D721Med (cell line): ENCODE measurements at regions not wholly inside any gene's neighbourhood (a gene's known extent, or its start where the extent isn't known, plus 50 kb on each side); places are given as distances from the start of the nearest gene placed in this dataset.

ENCODE experiments used
- DNase-seq: peaks from one replicate; pipeline ENCODE4 v3.0.0; 2011; ENCODE audit warnings: low spot score; ENCODE audit not compliant: insufficient read length
- FAIRE-seq: peaks from 2 replicates; lab custom pipeline; 2011; peaks lifted over from hg19 to GRCh38; lab: Jason Lieb, UNC
- CTCF ChIP-seq: IDR thresholded peaks from 2 replicates; pipeline ENCODE4 v1.5.1; 2012; ENCODE audit warnings: mild to moderate bottlenecking, control low read depth; ENCODE audit not compliant: insufficient read depth; ENCODE audit errors: missing control alignments

GRCh38 chr6:71410681-71411080, 122.1 kb downstream of the OGFRL1 start:
- TF ChIP-seq CTCF = no peak
- FAIRE-seq = no peak
- DNase-seq = no peak

DNA sequence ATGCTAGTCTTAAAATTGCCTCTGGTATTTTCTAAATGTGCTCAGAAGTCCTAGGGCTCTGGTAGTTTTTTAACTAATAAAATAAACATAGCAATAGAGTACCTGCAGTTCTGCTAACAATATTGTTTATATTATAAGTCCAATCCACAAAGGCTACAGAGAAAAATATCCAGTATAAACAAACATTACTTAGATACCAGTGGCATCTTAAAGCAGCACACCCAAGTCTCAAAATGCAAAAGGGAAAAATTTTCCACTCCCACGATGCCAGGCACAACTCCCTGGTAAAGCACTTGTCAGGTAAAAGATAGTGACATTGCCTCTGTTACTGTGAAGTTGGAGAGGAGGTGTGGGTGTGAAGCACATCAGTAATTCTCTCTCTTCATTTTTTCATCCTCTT, 123.3 kb downstream of the OGFRL1 start:
- no peak for DNase-seq
- FAIRE-seq = no peak
- TF ChIP-seq CTCF = no peak

DNA sequence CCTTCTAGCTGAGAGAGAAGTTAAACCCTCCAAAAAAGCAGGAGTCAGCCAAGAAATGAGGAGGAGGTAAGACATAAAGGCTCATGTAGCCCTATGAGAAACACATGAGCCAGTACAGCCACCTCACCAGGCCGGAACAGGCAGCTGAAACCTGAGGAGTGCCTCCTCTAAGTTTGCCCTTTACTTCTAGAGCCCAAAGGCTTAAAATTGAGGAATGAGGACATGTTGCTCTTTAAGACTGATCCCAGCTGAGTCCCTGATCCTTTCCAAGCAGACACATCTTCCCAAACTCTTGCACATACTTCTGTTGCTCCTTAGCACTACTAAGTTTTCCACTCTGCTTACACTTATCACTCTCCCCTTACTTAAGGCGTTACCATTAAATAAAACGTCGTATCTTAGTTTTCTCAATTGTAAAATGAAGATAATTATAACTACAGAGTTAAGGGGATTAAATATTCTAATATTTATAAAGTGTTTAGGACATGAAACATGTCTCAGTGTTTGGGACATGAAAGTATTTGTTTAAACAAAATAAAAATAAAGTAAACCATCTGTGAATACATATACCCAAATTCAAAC, 124.0 kb downstream of the OGFRL1 start:
- no peak for FAIRE-seq
- no peak for DNase-seq
- TF ChIP-seq CTCF = no peak

- no peak for TF ChIP-seq CTCF
- FAIRE-seq (no peak), DNase-seq (no peak)
Measured at GRCh38 chr6:71414486-71414885, 125.9 kb downstream of the OGFRL1 start.

GRCh38 chr6:71419217-71420094, 130.8 kb downstream of the OGFRL1 start:
- no peak for FAIRE-seq
- no peak for DNase-seq
- TF ChIP-seq CTCF = no peak

DNA sequence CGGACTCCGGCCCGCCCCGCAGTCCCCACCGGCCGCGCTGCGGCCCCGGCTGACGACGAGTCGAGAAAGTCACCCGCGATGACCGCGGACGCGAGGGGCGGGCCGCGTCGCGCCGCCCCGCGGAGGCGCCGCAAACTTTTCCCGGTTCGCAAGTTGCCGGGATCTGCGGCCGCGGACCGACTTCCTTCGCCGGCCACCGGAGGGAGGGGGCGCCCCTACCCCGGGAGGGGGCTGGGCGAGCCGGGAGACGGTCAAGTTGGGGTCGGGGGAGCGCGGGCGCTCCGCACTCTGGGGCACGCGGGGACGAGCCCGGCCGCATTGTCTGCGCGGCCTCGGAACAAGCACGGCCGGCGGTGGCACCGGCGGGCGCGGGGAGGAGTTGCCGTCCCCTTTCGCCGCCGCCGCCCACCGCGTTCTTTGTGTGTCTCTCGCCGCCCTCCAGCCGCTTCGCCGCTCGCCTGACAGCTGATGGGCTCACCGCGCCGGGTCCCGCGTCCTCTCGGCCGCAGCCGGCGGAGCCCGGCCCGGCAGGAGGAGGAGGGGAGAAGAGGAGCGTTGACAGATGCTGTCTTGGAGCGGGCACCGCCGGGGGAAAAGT, 131.6 kb downstream of the OGFRL1 start:
- no peak for DNase-seq
- no peak for FAIRE-seq
- no peak for TF ChIP-seq CTCF
